ENCODE measurements at regions not wholly inside any gene's neighbourhood (a gene's known extent, or its start where the extent isn't known, plus 50 kb on each side); places are given as distances from the start of the nearest gene placed in this dataset.

- no peak overlapping the region for H3K27ac ChIP-seq
- intact Hi-C loops (cut with DNase I): no loop called here
- no peaks in the 10 kb centered on the region for H3K9me3 ChIP-seq
- WGBS, 2 donors: 91 to 94% methylated on average over 5 of the region's 5 CpGs
- H3K36me3 ChIP-seq: no peaks in the 10 kb centered on the region
- H3K4me3 ChIP-seq: no peak overlapping the region
- H3K27me3 ChIP-seq: peaks cover 0 to 7% (median 3%) of the 10 kb centered on the region in 3 donors
- no peaks in the 10 kb centered on the region for H3K4me1 ChIP-seq
- TF ChIP-seq POLR2AphosphoS5 (IDR thresholded peaks at IDR 0.05) (no peak), POLR2A (IDR thresholded peaks at IDR 0.05) (no peak), EP300 (IDR thresholded peaks at IDR 0.05) (no peak)
- TF ChIP-seq, protein P1, sequence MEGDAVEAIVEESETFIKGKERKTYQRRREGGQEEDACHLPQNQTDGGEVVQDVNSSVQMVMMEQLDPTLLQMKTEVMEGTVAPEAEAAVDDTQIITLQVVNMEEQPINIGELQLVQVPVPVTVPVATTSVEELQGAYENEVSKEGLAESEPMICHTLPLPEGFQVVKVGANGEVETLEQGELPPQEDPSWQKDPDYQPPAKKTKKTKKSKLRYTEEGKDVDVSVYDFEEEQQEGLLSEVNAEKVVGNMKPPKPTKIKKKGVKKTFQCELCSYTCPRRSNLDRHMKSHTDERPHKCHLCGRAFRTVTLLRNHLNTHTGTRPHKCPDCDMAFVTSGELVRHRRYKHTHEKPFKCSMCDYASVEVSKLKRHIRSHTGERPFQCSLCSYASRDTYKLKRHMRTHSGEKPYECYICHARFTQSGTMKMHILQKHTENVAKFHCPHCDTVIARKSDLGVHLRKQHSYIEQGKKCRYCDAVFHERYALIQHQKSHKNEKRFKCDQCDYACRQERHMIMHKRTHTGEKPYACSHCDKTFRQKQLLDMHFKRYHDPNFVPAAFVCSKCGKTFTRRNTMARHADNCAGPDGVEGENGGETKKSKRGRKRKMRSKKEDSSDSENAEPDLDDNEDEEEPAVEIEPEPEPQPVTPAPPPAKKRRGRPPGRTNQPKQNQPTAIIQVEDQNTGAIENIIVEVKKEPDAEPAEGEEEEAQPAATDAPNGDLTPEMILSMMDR (IDR thresholded peaks at IDR 0.05): no peak
- no peak for DNase-seq
These were observed 98.9 kb downstream of the LSM3 start for GRCh38 chr3:14277557-14277956.

DNA sequence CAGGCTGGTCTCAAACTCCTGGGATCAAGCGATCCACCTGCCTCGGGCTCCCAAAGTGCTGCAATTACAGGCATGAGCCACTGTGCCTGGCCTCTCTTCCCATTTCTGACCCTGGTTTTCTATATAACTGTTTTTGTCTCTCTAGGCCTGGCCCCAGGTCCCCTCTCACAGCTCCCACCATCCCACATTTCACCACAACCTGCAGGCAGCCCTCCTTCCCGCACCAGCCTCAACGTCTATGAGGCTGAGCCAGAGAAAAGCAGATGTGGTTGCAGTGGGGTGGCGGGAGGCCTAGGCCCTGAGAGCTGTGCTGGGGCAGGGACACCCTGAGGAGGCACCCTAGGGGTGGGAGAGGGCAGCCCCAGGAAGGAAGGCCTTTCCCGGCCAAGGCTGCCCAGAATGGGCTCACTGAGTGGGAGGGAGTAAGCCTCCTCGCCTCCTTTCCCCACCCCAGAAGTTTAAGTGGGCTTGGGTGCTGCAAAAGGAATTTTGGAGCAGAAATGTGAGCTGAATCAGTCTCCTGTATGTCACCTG, 99.7 kb downstream of the LSM3 start:
- 81 to 91% methylated on average over 7 of the region's 7 CpGs for WGBS, 2 donors
- intact Hi-C loops (cut with DNase I): no loop called here
- no peak for DNase-seq

GRCh38 chr3:14278799-14279625, 100.4 kb downstream of the LSM3 start:
- 33 to 64% methylated on average over 13 of the region's 13 CpGs for WGBS, 2 donors
- intact Hi-C loops (cut with DNase I): no loop called here

More for the DNA sequence above, 99.7 kb downstream of the LSM3 start:
- H3K9me3 ChIP-seq: no peaks in the 10 kb centered on the region
- H3K27me3 ChIP-seq: peaks cover 0 to 7% (median 3%) of the 10 kb centered on the region in 3 donors
- no peaks in the 10 kb centered on the region for H3K4me1 ChIP-seq
- no peaks in the 10 kb centered on the region for H3K36me3 ChIP-seq
- TF ChIP-seq, protein P1 (IDR thresholded peaks at IDR 0.05): no peak
- no peak for TF ChIP-seq EP300 (IDR thresholded peaks at IDR 0.05)
- H3K4me3 ChIP-seq: no peak overlapping the region
- H3K27ac ChIP-seq: no peak overlapping the region

GRCh38 chr3:14279626-14280061, 101.0 kb downstream of the LSM3 start:
- intact Hi-C loops (cut with DNase I): no loop called here
- no peak for TF ChIP-seq POLR2A (IDR thresholded peaks at IDR 0.05)
- TF ChIP-seq, protein P1 (IDR thresholded peaks at IDR 0.05): no peak
- TF ChIP-seq POLR2AphosphoS5 (IDR thresholded peaks at IDR 0.05): no peak
- no peak for TF ChIP-seq EP300 (IDR thresholded peaks at IDR 0.05)
- 82 to 87% methylated on average over 11 of the region's 11 CpGs for WGBS, 2 donors

More at GRCh38 chr3:14278799-14279625, 100.4 kb downstream of the LSM3 start:
- H3K4me3 ChIP-seq: no peak overlapping the region
- no peak overlapping the region for H3K27ac ChIP-seq
- no peak for DNase-seq
- H3K9me3 ChIP-seq: no peaks in the 10 kb centered on the region
- H3K27me3 ChIP-seq: peaks cover 0 to 7% (median 3%) of the 10 kb centered on the region in 3 donors
- TF ChIP-seq, protein P1 (IDR thresholded peaks at IDR 0.05): no peak
- TF ChIP-seq POLR2AphosphoS5 (IDR thresholded peaks at IDR 0.05): no peak
- TF ChIP-seq POLR2A (IDR thresholded peaks at IDR 0.05): no peak
- no peak for TF ChIP-seq EP300 (IDR thresholded peaks at IDR 0.05)
- H3K36me3 ChIP-seq: no peaks in the 10 kb centered on the region
- no peaks in the 10 kb centered on the region for H3K4me1 ChIP-seq

More at GRCh38 chr3:14279626-14280061, 101.0 kb downstream of the LSM3 start:
- H3K27me3 ChIP-seq: peaks cover 0 to 7% (median 3%) of the 10 kb centered on the region in 3 donors
- H3K4me1 ChIP-seq: no peaks in the 10 kb centered on the region
- no peak for DNase-seq
- H3K4me3 ChIP-seq: no peak overlapping the region
- no peaks in the 10 kb centered on the region for H3K36me3 ChIP-seq
- H3K27ac ChIP-seq: no peak overlapping the region
- no peaks in the 10 kb centered on the region for H3K9me3 ChIP-seq
